MG63 (cell line): ENCODE measurements at regions not wholly inside any gene's neighbourhood (a gene's known extent, or its start where the extent isn't known, plus 50 kb on each side); places are given as distances from the start of the nearest gene placed in this dataset.
"Not testable (repeated sequence)": the region's sequence is repeated elsewhere in the genome, so short reads cannot be mapped to it uniquely, and the experiment has no call there.

Experiments
- DNase-seq: peaks from one replicate; pipeline ENCODE4 v3.0.0-alpha.2; 2020
- H3K27me3 ChIP-seq: fragments of 250-450 bp; sonication (Bioruptor Pico); 2 replicates; pipeline ENCODE4 v1.5.1; 2020; ENCODE audit warnings: mild to moderate bottlenecking, moderate library complexity
- H3K36me3 ChIP-seq: fragments of 250-450 bp; sonication (Bioruptor Pico); 2 replicates; pipeline ENCODE4 v1.5.1; 2020; ENCODE audit warnings: mild to moderate bottlenecking, moderate library complexity
- H3K4me3 ChIP-seq: fragments of 250-450 bp; sonication (Bioruptor Pico); 2 replicates; pipeline ENCODE4 v1.5.1; 2020; ENCODE audit warnings: mild to moderate bottlenecking, moderate library complexity
- H3K9me3 ChIP-seq: fragments of 250-450 bp; sonication (Bioruptor Pico); 2 replicates; pipeline ENCODE4 v1.5.1; 2020; ENCODE audit warnings: mild to moderate bottlenecking, moderate library complexity

GRCh38 chrX:1863995-1864394 is 249.1 kb downstream of the ASMT start:
- not testable (repeated sequence) for H3K9me3 ChIP-seq, H3K4me3 ChIP-seq, H3K27me3 ChIP-seq, H3K36me3 ChIP-seq, DNase-seq

- 0 out of 2 replicates have a peak, but pooled peaks cover 2% of the 10 kb centered on the region for H3K27me3 ChIP-seq
- no peaks in the 10 kb centered on the region for H3K9me3 ChIP-seq
- no peak for DNase-seq
- H3K36me3 ChIP-seq: no peaks in the 10 kb centered on the region
- H3K4me3 ChIP-seq: no peak overlapping the region
These were observed 255.6 kb downstream of the ASMT start for GRCh38 chrX:1870421-1870820.

GRCh38 chrX:1871887-1872286 is 257.0 kb downstream of the ASMT start:
- Histone ChIP-seq H3K36me3 (no peaks in the 10 kb centered on the region), H3K4me3 (no peak overlapping the region), H3K9me3 (no peaks in the 10 kb centered on the region), H3K27me3 (0 out of 2 replicates have a peak, but pooled peaks cover 2% of the 10 kb centered on the region)
- no peak for DNase-seq

DNA sequence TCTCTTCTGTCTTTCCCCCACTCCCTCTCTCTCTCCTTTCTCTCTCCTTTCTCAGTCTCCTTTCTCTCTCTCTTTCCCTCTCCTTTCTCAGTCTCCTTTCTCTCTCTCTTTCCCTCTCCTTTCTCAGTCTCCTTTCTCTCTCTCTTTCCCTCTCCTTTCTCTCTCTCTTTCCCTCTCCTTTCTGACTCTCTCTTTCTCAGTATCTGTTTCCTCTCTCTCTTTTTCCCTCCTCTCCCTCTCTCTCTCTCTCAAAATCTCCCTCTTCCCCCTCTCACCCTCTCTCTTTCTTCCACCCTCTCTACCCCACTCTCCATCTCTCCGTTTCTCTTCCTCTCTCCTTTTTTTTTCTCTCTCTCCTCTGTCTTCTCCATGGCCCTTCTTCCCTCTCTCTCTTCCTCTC is 258.8 kb downstream of the ASMT start:
- no peak for DNase-seq
- H3K27me3 ChIP-seq: 0 out of 2 replicates have a peak, but pooled peaks cover 2% of the 10 kb centered on the region
- H3K4me3 ChIP-seq: no peak overlapping the region
- peaks cover 3% of the 10 kb centered on the region; the same call in 1 of the 2 replicates for H3K9me3 ChIP-seq
- no peaks in the 10 kb centered on the region for H3K36me3 ChIP-seq

DNA sequence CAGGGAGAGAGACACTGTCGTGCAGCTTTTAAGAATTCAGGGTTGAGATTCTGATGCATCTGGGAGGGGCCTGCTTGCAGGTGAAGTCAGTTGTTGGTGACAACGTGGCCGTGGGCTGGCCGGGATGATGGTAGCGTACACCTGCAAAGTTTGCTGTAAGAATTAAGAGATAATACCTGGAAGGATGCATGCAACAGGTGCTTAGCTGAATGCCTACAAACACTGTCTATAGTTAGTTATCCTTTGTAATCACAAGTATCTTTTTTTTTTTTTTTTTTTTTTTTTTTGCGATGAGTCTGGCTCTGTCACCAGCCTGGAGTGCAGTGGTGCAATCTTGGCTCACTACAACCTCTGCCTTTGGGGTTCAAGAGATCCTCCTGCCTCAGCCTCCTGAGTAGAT is 259.6 kb downstream of the ASMT start:
- peaks cover 3% of the 10 kb centered on the region; the same call in 1 of the 2 replicates for H3K9me3 ChIP-seq
- no peak overlapping the region for H3K4me3 ChIP-seq
- DNase-seq: no peak
- H3K27me3 ChIP-seq: 0 out of 2 replicates have a peak, but pooled peaks cover 2% of the 10 kb centered on the region
- no peaks in the 10 kb centered on the region for H3K36me3 ChIP-seq

DNA sequence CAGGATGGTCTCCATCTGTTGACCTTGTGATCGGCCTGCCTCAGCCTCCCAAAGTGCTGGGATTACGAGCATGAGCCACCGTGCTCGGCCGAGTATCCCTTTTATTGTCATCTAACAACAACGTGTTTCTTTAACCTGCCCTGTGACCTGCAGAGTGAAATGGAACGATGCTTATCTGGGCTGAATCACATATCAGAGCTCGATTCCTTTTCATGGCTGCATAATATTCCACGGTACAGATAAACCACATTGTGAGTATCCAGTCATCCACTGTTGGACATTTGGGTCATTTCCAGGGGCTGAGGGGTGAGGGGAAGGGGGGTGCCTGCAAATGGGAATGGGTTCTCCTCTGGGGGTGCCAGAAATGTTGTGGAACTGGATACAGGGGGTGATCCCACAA is 260.0 kb downstream of the ASMT start:
- peaks cover 5% of the 10 kb centered on the region; the same call in 1 of the 2 replicates for H3K9me3 ChIP-seq
- no peaks in the 10 kb centered on the region for H3K36me3 ChIP-seq
- no peak for DNase-seq
- H3K27me3 ChIP-seq: 0 out of 2 replicates have a peak, but pooled peaks cover 2% of the 10 kb centered on the region
- H3K4me3 ChIP-seq: no peak overlapping the region

GRCh38 chrX:1876041-1876440 is 261.2 kb downstream of the ASMT start:
- DNase-seq: no peak
- no peaks in the 10 kb centered on the region for H3K36me3 ChIP-seq
- H3K4me3 ChIP-seq: no peak overlapping the region
- peaks cover 5% of the 10 kb centered on the region; the same call in 1 of the 2 replicates for H3K9me3 ChIP-seq
- H3K27me3 ChIP-seq: no peaks in the 10 kb centered on the region

- no peak overlapping the region for H3K4me3 ChIP-seq
- no peak for DNase-seq
- H3K9me3 ChIP-seq: peaks cover 5% of the 10 kb centered on the region; the same call in 1 of the 2 replicates
- no peaks in the 10 kb centered on the region for H3K27me3 ChIP-seq
- H3K36me3 ChIP-seq: no peaks in the 10 kb centered on the region
These were observed 262.9 kb downstream of the ASMT start for GRCh38 chrX:1877780-1878179.

DNA sequence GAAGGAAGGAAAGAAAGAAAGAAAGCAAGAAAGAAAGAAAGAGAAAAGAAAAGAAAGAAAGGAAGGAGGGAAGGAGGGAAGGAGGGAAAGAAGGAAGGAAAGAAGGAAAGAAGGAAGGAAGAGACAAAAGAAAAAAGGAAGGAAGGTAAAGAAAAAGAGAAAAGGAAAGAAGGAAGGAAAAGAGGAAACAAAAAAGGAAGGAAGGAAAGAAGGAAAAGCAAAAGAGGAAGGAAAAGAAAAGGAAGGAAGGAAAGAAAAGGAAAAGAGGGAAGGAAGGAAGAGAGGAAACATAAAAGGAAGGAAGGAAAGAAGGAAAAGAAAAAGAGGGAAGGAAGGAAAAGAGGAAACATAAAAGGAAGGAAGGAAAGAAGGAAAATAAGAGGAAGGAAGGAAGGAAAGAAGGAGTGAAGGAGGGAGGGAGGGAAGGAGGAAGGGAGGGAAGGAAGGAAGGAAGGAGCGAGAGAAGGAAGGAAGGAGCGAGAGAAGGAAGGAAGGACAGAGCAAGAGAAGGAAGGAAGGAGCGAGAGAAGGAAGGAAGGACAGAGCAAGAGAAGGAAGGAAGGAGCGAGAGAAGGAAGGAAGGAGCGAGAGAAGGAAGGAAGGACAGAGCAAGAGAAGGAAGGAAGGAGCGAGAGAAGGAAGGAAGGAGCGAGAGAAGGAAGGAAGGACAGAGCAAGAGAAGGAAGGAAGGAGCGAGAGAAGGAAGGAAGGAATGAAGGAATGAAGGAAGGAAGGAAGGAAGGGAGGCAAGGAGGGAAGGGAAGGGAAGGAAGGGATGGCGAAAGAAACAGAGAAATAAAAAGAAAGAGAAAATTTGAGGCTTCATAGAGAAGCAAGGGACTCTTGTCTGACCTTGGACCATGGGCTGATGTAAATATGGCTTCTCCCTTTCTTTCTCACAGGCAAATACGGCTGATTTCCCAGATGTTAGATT is 266.3 kb downstream of the ASMT start:
- peaks cover 14% of the 10 kb centered on the region for H3K9me3 ChIP-seq
- DNase-seq, H3K4me3 ChIP-seq, H3K27me3 ChIP-seq, H3K36me3 ChIP-seq: not testable (repeated sequence)

GRCh38 chrX:1883772-1884171 is 268.9 kb downstream of the ASMT start:
- H3K4me3 ChIP-seq: no peak overlapping the region
- peak; percentile 52 for DNase-seq

DNA sequence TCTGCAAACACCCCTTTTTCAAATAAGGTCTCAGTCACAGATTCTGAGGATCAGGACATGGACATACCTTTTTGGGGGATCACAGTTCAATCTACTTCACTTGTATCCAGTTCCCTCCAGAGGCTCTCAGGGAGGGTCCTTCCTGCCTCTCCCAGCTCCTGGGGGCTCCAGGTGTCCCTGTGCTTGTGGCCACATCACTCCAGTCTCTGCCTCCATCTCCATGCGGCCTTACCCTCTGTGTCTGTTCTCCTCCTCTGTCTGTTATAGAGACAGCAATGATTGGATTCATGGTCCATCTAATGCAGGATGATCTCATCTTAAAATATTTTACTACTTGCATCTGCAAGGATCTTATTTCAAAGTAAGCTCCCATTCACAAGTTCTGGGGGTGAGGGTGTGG is 269.6 kb downstream of the ASMT start:
- Histone ChIP-seq H3K9me3 (peaks cover 32% of the 10 kb centered on the region), H3K36me3 (no peaks in the 10 kb centered on the region), H3K27me3 (no peaks in the 10 kb centered on the region), H3K4me3 (no peak overlapping the region)
- no peak for DNase-seq

More at GRCh38 chrX:1883772-1884171, 268.9 kb downstream of the ASMT start:
- no peaks in the 10 kb centered on the region for H3K36me3 ChIP-seq
- peaks cover 25% of the 10 kb centered on the region for H3K9me3 ChIP-seq
- H3K27me3 ChIP-seq: no peaks in the 10 kb centered on the region

GRCh38 chrX:1885116-1885515 is 270.3 kb downstream of the ASMT start:
- H3K9me3 ChIP-seq: peaks cover 32% of the 10 kb centered on the region
- H3K36me3 ChIP-seq: no peaks in the 10 kb centered on the region
- no peak for DNase-seq
- no peaks in the 10 kb centered on the region for H3K27me3 ChIP-seq
- H3K4me3 ChIP-seq: no peak overlapping the region

- not testable (repeated sequence) for H3K4me3 ChIP-seq, H3K36me3 ChIP-seq, H3K27me3 ChIP-seq, DNase-seq
- H3K9me3 ChIP-seq: peaks cover 39% of the 10 kb centered on the region
These were observed 273.4 kb downstream of the ASMT start for GRCh38 chrX:1888305-1888704.

GRCh38 chrX:1894026-1894294 is 279.1 kb downstream of the ASMT start:
- no peak for DNase-seq
- Histone ChIP-seq H3K9me3 (peaks cover 14% of the 10 kb centered on the region), H3K36me3 (no peaks in the 10 kb centered on the region), H3K27me3 (peaks cover 27% of the 10 kb centered on the region), H3K4me3 (no peak overlapping the region)

DNA sequence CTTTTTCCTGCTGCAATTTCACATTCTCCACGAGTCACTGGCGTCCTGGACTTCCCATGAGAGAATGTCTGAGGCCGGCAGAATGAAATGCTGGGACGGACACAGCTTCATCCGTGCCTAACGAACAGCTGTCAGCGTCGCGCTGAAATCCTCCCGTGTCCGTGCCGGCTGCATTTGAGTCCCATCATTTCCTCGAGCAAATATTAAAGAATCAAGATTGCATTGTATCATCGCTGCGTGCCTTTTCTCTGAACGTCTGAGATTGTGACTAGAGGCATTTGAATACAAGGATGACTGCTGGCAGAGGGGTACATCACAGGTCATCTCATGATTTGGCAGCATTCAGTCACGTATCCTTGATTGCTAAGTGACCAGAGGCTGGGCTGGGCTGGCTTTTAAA is 279.9 kb downstream of the ASMT start:
- Histone ChIP-seq H3K36me3 (no peaks in the 10 kb centered on the region), H3K4me3 (no peak overlapping the region), H3K27me3 (peaks cover 27% of the 10 kb centered on the region), H3K9me3 (peaks cover 7% of the 10 kb centered on the region; the same call in 1 of the 2 replicates)
- peak; percentile 22 for DNase-seq

DNA sequence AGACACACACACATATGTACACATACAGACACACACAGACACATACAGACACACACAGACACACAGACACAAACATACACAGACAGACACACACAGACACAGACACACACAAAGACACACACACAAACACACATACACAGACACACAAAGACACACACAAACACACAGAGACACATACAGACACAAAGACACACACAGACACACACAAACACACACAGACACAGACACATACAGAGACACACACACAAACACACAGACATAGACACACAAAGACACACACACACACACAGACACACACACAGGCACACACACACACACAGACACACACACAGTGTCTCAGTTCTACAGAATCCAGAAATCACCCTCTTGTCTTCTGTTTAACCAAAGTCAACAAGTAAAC is 280.7 kb downstream of the ASMT start:
- DNase-seq: no peak
- Histone ChIP-seq H3K9me3 (peaks cover 5% of the 10 kb centered on the region; the same call in 1 of the 2 replicates), H3K4me3 (no peak overlapping the region), H3K36me3 (no peaks in the 10 kb centered on the region), H3K27me3 (peaks cover 27% of the 10 kb centered on the region)

GRCh38 chrX:1899841-1900240 is 285.0 kb downstream of the ASMT start:
- Histone ChIP-seq H3K4me3 (no peak overlapping the region), H3K36me3 (no peaks in the 10 kb centered on the region), H3K9me3 (no peaks in the 10 kb centered on the region), H3K27me3 (peaks cover 11% of the 10 kb centered on the region)
- no peak for DNase-seq

GRCh38 chrX:1902901-1903235 is 288.0 kb downstream of the ASMT start:
- Histone ChIP-seq H3K36me3 (no peaks in the 10 kb centered on the region), H3K4me3 (no peak overlapping the region), H3K9me3 (peaks cover 6% of the 10 kb centered on the region; the same call in 1 of the 2 replicates), H3K27me3 (no peaks in the 10 kb centered on the region)
- peak; percentile 71 for DNase-seq
